ENCODE measurements at regions not wholly inside any gene's neighbourhood (a gene's known extent, or its start where the extent isn't known, plus 50 kb on each side); places are given as distances from the start of the nearest gene placed in this dataset.

DNA sequence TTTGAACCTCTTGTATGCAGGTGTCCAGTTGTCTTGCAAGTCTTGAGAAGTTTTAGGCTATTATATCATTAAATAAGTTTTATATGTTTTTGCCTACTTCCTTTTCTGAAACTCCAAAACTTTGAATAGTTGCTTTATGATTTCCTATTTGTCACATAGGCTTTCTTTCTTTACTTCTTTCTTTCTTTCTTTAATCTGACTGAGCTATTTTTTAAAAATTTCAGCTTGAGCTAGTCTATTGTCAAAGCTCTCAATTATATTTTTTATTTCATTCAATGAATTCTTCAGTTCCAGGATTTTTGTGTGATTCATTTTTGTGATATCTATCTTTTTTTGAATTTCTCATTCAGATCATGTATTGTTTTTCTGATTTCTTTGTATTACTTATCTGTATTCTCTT is 102.1 kb upstream of the TMEM178A start:
- no peak overlapping the region for H3K4me3 ChIP-seq (replicated peaks in 1 of 2; ENCODE audit: low read depth in 2 of 2, low read length in 2 of 2)
- DNase-seq (ENCODE audit: low read depth in 2 of 2) = no peak
- TF ChIP-seq, protein P1, sequence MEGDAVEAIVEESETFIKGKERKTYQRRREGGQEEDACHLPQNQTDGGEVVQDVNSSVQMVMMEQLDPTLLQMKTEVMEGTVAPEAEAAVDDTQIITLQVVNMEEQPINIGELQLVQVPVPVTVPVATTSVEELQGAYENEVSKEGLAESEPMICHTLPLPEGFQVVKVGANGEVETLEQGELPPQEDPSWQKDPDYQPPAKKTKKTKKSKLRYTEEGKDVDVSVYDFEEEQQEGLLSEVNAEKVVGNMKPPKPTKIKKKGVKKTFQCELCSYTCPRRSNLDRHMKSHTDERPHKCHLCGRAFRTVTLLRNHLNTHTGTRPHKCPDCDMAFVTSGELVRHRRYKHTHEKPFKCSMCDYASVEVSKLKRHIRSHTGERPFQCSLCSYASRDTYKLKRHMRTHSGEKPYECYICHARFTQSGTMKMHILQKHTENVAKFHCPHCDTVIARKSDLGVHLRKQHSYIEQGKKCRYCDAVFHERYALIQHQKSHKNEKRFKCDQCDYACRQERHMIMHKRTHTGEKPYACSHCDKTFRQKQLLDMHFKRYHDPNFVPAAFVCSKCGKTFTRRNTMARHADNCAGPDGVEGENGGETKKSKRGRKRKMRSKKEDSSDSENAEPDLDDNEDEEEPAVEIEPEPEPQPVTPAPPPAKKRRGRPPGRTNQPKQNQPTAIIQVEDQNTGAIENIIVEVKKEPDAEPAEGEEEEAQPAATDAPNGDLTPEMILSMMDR (IDR thresholded peaks at IDR 0.05; ENCODE audit: low read depth, low read length) = no peak

DNA sequence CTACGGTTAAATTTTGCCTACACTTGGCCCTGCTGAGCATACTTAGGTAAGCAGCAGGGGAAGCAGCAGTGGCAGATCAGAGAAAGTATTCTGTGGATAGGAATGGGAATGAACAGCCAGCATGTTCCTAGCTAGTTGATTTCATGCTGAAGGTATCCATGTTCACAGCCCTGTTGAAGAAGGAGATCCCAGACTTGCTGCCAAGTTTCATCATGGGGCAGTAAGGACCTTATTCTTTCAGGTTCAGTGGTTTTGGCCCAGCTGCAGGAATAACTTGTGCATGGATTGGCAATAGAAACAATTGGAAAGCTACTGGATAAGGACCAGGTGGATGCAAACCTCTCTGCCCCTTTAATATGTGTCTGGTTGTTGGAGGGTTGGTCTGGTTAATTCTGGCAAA is 98.2 kb upstream of the TMEM178A start:
- no peak overlapping the region for H3K4me3 ChIP-seq (replicated peaks in 1 of 2; ENCODE audit: low read depth in 2 of 2, low read length in 2 of 2)
- DNase-seq (ENCODE audit: low read depth in 2 of 2) = peak in 1 of 2 donors; percentile 25
- TF ChIP-seq, protein P1 (IDR thresholded peaks at IDR 0.05; ENCODE audit: low read depth, low read length) = no peak

DNA sequence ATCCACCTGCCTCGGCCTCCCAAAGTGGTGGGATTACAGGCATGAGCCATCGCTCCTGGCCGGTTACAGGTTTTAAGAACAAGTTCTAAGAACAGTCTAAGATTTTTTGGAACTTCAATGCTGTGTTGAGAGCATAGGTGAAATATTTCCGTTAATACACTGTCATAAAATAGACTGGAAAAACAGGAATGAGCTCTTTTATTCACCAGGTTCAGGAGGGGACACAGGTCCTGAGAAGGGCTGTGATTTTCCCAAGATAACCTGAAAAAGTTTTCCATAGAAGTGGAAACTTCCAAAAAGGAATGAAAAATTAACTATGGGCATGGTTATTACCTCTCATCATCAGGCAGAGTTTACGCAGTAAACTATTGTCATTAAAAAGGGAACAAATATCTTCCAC is 97.6 kb upstream of the TMEM178A start:
- DNase-seq (ENCODE audit: low read depth in 2 of 2) = no peak
- TF ChIP-seq, protein P1 (IDR thresholded peaks at IDR 0.05; ENCODE audit: low read depth, low read length) = no peak
- H3K4me3 ChIP-seq (replicated peaks in 1 of 2; ENCODE audit: low read depth in 2 of 2, low read length in 2 of 2) = no peak overlapping the region

DNA sequence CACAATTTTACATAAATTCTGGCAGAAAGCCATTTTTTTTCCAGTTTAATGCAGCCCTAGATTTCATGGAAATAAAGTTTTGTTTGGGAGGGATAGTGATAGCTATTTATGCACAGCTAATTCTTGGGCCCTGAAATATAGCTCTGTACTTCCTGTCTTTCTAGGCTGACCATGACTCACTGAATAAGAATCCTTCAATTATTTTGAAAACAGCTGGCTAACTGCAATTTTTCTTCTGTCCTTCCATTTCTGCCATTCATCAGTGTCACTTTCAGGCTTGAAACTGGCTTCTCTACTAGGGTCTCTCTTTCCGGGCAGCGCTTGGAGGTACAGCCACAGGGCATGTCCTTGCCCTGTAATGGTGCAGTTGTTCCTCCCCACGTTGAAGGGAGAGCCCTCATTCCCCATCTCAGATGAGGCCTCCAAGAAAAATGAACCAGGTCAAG is 97.1 kb upstream of the TMEM178A start:
- H3K4me3 ChIP-seq (replicated peaks in 1 of 2; ENCODE audit: low read depth in 2 of 2, low read length in 2 of 2) = no peak overlapping the region
- TF ChIP-seq, protein P1 (IDR thresholded peaks at IDR 0.05; ENCODE audit: low read depth, low read length) = no peak
- peak; percentile 87 for DNase-seq (ENCODE audit: low read depth in 2 of 2)

DNA sequence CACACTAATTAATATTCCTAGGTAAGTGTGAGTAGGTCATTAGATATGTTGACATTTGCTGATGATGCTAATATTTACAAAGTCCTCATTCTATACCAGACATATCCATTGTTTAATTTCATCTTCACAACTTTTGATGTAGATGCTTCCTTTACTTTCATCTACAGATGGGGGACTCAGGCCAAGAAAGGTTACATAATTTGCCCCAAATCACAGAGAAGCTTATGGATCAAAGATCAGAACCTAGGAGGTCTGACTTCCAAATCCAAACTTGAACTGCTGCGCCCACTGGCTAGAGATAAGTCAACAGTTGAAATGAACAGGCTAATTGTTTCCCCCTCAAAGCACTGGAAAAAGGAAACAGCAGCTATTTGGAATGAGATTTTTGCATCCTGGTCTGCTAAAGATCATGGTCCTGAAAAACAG is 95.6 kb upstream of the TMEM178A start:
- H3K4me3 ChIP-seq (replicated peaks in 1 of 2; ENCODE audit: low read depth in 2 of 2, low read length in 2 of 2) = no peak overlapping the region
- DNase-seq (ENCODE audit: low read depth in 2 of 2) = no peak
- TF ChIP-seq, protein P1 (IDR thresholded peaks at IDR 0.05; ENCODE audit: low read depth, low read length) = no peak

- no peak for DNase-seq (ENCODE audit: low read depth in 2 of 2)
- TF ChIP-seq, protein P1 (IDR thresholded peaks at IDR 0.05; ENCODE audit: low read depth, low read length) = no peak
- H3K4me3 ChIP-seq (replicated peaks in 1 of 2; ENCODE audit: low read depth in 2 of 2, low read length in 2 of 2) = no peak overlapping the region
These were observed 95.1 kb upstream of the TMEM178A start for GRCh38 chr2:39570614-39571013.

GRCh38 chr2:39571111-39571731 is 94.5 kb upstream of the TMEM178A start:
- no peak overlapping the region for H3K4me3 ChIP-seq (replicated peaks in 1 of 2; ENCODE audit: low read depth in 2 of 2, low read length in 2 of 2)
- DNase-seq (ENCODE audit: low read depth in 2 of 2) = peak; percentile 18 to 33
- TF ChIP-seq, protein P1 (IDR thresholded peaks at IDR 0.05; ENCODE audit: low read depth, low read length) = no peak

Measured in cardiac fibroblast (primary cell).